ACC112 (cell line): ENCODE measurements at regions not wholly inside any gene's neighbourhood (a gene's known extent, or its start where the extent isn't known, plus 50 kb on each side); places are given as distances from the start of the nearest gene placed in this dataset.

Experiments used
- H2AFZ ChIP-seq: fragments of 200-600 bp; sonication (generic); one replicate; pipeline ENCODE4 v1.6.0; 2017; ENCODE audit warnings: antibody characterized with exemption, low read length; ENCODE audit not compliant: unreplicated experiment
- H3K27ac ChIP-seq: fragments of 200-600 bp; sonication (generic); 2 replicates; pipeline ENCODE4 v1.5.1; 2014; ENCODE audit warnings: low read depth, mild to moderate bottlenecking, antibody characterized with exemption, low read length, moderate library complexity
- H3K27me3 ChIP-seq: fragments of 200-600 bp; sonication (generic); 2 replicates; pipeline ENCODE4 v1.6.1; 2014; ENCODE audit warnings: mild to moderate bottlenecking, antibody characterized with exemption, low read length, moderate library complexity, mixed read lengths; ENCODE audit not compliant: insufficient read depth
- H3K36me3 ChIP-seq: fragments of 200-600 bp; sonication (generic); 2 replicates; pipeline ENCODE4 v1.6.1; 2016; ENCODE audit warnings: mild to moderate bottlenecking, antibody characterized with exemption, low read length, moderate library complexity, mixed read lengths; ENCODE audit not compliant: insufficient read depth
- H3K4me1 ChIP-seq: fragments of 200-600 bp; sonication (generic); one replicate; pipeline ENCODE4 v1.6.1; 2016; ENCODE audit warnings: low read length, mixed read lengths; ENCODE audit not compliant: insufficient read depth, unreplicated experiment, control insufficient read depth
- H3K4me3 ChIP-seq: fragments of 200-600 bp; sonication (generic); 2 replicates; pipeline ENCODE4 v1.5.1; 2014; ENCODE audit warnings: mild to moderate bottlenecking, low read depth, low read length
- H3K79me2 ChIP-seq: fragments of 200-600 bp; sonication (generic); one replicate; pipeline ENCODE4 v1.6.0; 2016; ENCODE audit warnings: low read length; ENCODE audit not compliant: control insufficient read depth, unreplicated experiment, insufficient read depth

DNA sequence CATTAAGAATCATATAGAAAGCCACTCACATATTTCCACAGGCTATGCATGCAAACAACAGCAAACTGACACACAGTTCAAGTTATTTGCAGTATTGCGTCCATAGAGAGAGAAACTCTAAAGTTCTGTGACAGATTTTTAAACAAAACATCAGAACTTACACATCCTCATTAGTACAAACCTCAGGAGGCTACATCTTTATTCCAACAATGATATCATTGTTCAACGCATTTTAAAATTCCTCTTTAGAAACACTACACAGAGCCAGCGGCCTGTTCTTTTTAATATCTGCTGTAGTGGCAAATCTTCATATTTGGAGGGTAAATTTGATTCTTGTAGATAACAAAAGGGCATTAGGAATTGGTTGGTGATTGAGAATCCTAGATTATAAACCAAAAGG is 55.9 kb upstream of the NFE2L3 start:
- H2AFZ ChIP-seq = no peak overlapping the region
- no peaks in the 10 kb centered on the region for H3K36me3 ChIP-seq
- H3K27me3 ChIP-seq = no peaks in the 10 kb centered on the region
- no peak overlapping the region for H3K27ac ChIP-seq
- H3K79me2 ChIP-seq = no peaks in the 10 kb centered on the region
- peaks cover 3% of the 10 kb centered on the region for H3K4me1 ChIP-seq
- no peak overlapping the region for H3K4me3 ChIP-seq

- no peak overlapping the region for H3K4me3 ChIP-seq
- no peaks in the 10 kb centered on the region for H3K27me3 ChIP-seq
- H2AFZ ChIP-seq = no peak overlapping the region
- peaks cover 3% of the 10 kb centered on the region for H3K4me1 ChIP-seq
- no peak overlapping the region for H3K27ac ChIP-seq
- H3K79me2 ChIP-seq = no peaks in the 10 kb centered on the region
- no peaks in the 10 kb centered on the region for H3K36me3 ChIP-seq
Measured at GRCh38 chr7:26097837-26098668, 53.9 kb upstream of the NFE2L3 start.

DNA sequence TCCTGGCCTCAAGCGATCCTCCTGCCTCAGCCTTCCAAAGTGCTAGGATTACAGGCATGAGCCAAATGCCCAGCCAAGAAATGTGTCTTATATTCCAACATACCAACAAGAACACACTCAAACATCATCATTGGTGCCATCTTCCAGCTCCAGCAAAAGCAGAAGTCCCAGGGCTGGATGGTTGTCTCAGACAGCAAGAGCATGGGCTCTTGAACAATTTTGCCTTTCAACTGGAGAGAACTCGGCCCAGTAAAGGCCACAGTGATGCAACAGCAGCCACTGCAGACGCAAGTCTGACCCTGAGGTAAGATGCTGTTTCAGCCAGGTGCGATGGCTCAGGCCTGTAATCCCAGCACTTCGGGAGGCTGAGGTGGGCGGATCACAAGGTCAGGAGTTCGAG is 52.8 kb upstream of the NFE2L3 start:
- Histone ChIP-seq H3K4me3 (no peak overlapping the region), H3K27ac (no peak overlapping the region), H3K27me3 (0 out of 2 replicates have a peak, but pooled peaks cover 7% of the 10 kb centered on the region), H2AFZ (no peak overlapping the region), H3K36me3 (no peaks in the 10 kb centered on the region), H3K4me1 (peaks cover 3% of the 10 kb centered on the region), H3K79me2 (no peaks in the 10 kb centered on the region)

GRCh38 chr7:26100406-26101339 is 51.3 kb upstream of the NFE2L3 start:
- Histone ChIP-seq H3K4me1 (peaks cover 3% of the 10 kb centered on the region), H3K27me3 (peaks cover 16% of the 10 kb centered on the region; the same call in 1 of the 2 replicates), H2AFZ (no peak overlapping the region), H3K36me3 (no peaks in the 10 kb centered on the region), H3K27ac (no peak overlapping the region), H3K79me2 (no peaks in the 10 kb centered on the region), H3K4me3 (no peak overlapping the region)

- peaks cover 23% of the 10 kb centered on the region; the same call in 1 of the 2 replicates for H3K27me3 ChIP-seq
- no peak overlapping the region for H3K27ac ChIP-seq
- no peaks in the 10 kb centered on the region for H3K36me3 ChIP-seq
- H3K4me1 ChIP-seq = peaks cover 3% of the 10 kb centered on the region
- no peak overlapping the region for H3K4me3 ChIP-seq
- no peak overlapping the region for H2AFZ ChIP-seq
- no peaks in the 10 kb centered on the region for H3K79me2 ChIP-seq
Measured at GRCh38 chr7:26101361-26102151, 50.4 kb upstream of the NFE2L3 start.

- Histone ChIP-seq H3K36me3 (no peaks in the 10 kb centered on the region), H3K27me3 (peaks cover 24% of the 10 kb centered on the region; the same call in 1 of the 2 replicates), H3K4me1 (peaks cover 3% of the 10 kb centered on the region), H2AFZ (no peak overlapping the region), H3K4me3 (no peak overlapping the region), H3K79me2 (no peaks in the 10 kb centered on the region), H3K27ac (no peak overlapping the region)
Measured at GRCh38 chr7:26102176-26102575, 49.8 kb upstream of the NFE2L3 start.
